Keratinocyte (primary cell): ENCODE measurements at regions not wholly inside any gene's neighbourhood (a gene's known extent, or its start where the extent isn't known, plus 50 kb on each side); places are given as distances from the start of the nearest gene placed in this dataset.

Experiments
- DNase-seq: peaks from one replicate; pipeline ENCODE4 v3.0.0-alpha.2; 2011; ENCODE audit warnings: low read depth, missing footprints, low spot score
- FAIRE-seq: peaks from 2 replicates; lab custom pipeline; 2011; peaks lifted over from hg19 to GRCh38; lab: Jason Lieb, UNC
- H2AFZ ChIP-seq: 2 replicates; pipeline ENCODE4 v1.6.0; 2012; ENCODE audit warnings: low read length, control low read depth, inconsistent platforms; ENCODE audit not compliant: control insufficient read depth
- H3K27ac ChIP-seq: 2 replicates; pipeline ENCODE4 v1.5.1; 2011; ENCODE audit warnings: low read length; ENCODE audit not compliant: control insufficient read depth, insufficient read depth
- H3K27me3 ChIP-seq: 3 replicates; pipeline ENCODE4 v1.6.0; 2011; ENCODE audit warnings: low read length; ENCODE audit not compliant: control insufficient read depth, insufficient read depth; ENCODE audit errors: extremely low read depth
- H3K36me3 ChIP-seq, 2 experiments: 2 replicates in 1 of 2; 3 replicates in 1 of 2; pipeline ENCODE4 v1.5.1; 2011; ENCODE audit warnings: low read length in 2 of 2, mild to moderate bottlenecking in 1 of 2; ENCODE audit not compliant: control insufficient read depth in 2 of 2, insufficient read depth in 2 of 2; ENCODE audit errors: extremely low read depth in 1 of 2
- H3K4me1 ChIP-seq: 3 replicates; pipeline ENCODE4 v1.5.1; 2011; ENCODE audit warnings: low read length; ENCODE audit not compliant: control insufficient read depth, insufficient read depth; ENCODE audit errors: extremely low read depth
- H3K4me2 ChIP-seq: 3 replicates; pipeline ENCODE4 v1.6.0; 2011; ENCODE audit warnings: low read depth, low read length; ENCODE audit not compliant: control insufficient read depth, insufficient read depth; ENCODE audit errors: extremely low read depth
- H3K4me3 ChIP-seq, 3 experiments: fragments of 200-600 bp in 1 of 3; sonication (generic) in 1 of 3; 2 replicates in 2 of 3; 3 replicates in 1 of 3; pipeline ENCODE4 v1.5.1; 2011 to 2016; ENCODE audit warnings: low read length in 3 of 3, mild to moderate bottlenecking in 3 of 3, control low read depth in 2 of 3, inconsistent platforms in 1 of 3, low read depth in 1 of 3, mixed read lengths in 1 of 3, mixed run types in 1 of 3, moderate library complexity in 1 of 3; ENCODE audit not compliant: control insufficient read depth in 2 of 3, insufficient read depth in 2 of 3; ENCODE audit errors: extremely low read depth in 1 of 3
- H3K79me2 ChIP-seq: 2 replicates; pipeline ENCODE4 v1.6.0; 2012; ENCODE audit warnings: low read length; ENCODE audit not compliant: control insufficient read depth, insufficient read depth
- H3K9ac ChIP-seq: 3 replicates; pipeline ENCODE4 v1.6.0; 2011; ENCODE audit warnings: low read length; ENCODE audit not compliant: control insufficient read depth, insufficient read depth; ENCODE audit errors: extremely low read depth
- H3K9me1 ChIP-seq: 3 replicates; pipeline ENCODE4 v1.6.0; 2011; ENCODE audit warnings: low read length; ENCODE audit not compliant: control insufficient read depth, insufficient read depth; ENCODE audit errors: extremely low read depth
- H3K9me3 ChIP-seq: 2 replicates; pipeline ENCODE4 v1.5.1; 2012; ENCODE audit warnings: low read depth, low read length; ENCODE audit not compliant: control insufficient read depth
- H4K20me1 ChIP-seq: 3 replicates; pipeline ENCODE4 v1.6.0; 2011; ENCODE audit warnings: low read length; ENCODE audit not compliant: control insufficient read depth, insufficient read depth; ENCODE audit errors: extremely low read depth
- EZH2 ChIP-seq: IDR thresholded peaks from one replicate; pipeline ENCODE4 v1.6.1; 2012; ENCODE audit warnings: inconsistent platforms, mild to moderate bottlenecking, low read length, moderate library complexity
- dilution Hi-C: fragments of 300-500 bp; cut with MboI; formaldehyde crosslinking; loops from one replicate; pipeline ENCODE4 v1.7.0; 2020; ENCODE audit warnings: low sequenced_read_pairs; ENCODE audit not compliant: extremely low pct_ligation_motif_present
- TF ChIP-seq, protein P1 (sequence below), 3 experiments: IDR thresholded peaks in 1 of 3; conservative IDR thresholded peaks in 1 of 3; optimal IDR thresholded peaks in 1 of 3; 2 replicates in 2 of 3; 3 replicates in 1 of 3; pipeline versions ENCODE3 to v1.5.1; 2011; ENCODE audit warnings: low read length in 3 of 3, mild to moderate bottlenecking in 3 of 3, moderate library complexity in 2 of 3, control low read depth in 1 of 3, inconsistent platforms in 1 of 3; ENCODE audit not compliant: insufficient read depth in 2 of 3; ENCODE audit errors: extremely low read depth in 1 of 3

DNA sequence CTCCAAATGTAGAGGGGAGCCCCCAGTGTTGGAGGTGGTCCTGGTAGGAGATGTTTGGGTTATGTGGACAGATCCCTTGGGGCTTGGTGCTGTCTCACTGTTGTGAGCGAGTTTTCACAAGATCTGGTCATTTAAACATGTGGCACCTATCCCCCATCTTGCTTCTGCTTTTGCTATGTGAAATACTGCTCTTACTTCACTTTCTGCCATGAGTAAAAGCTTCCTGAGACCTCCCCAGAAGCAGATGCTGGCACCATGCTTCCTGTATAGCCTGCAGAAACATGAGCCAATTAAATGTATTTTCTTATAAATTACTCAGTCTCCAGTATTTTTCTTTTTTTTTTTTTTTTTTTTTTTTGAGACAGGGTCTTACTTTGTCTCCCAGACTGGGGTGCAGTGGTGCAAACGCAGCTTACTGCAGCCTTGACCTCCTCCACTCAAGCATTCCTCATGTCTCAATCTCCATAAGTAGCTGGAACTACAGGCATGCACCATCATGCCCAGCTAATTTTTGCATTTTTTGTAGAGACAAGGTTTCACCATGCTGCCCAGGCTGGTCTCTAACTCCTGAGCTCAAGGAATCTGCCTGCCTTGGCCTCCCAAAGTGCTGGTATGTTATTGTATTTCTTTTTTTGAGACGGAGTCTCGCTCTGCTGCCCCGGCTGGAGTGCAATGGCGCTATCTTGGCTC lies 177.1 kb downstream of the ALDH8A1 start:
- Histone ChIP-seq H3K9me3 (no peaks in the 10 kb centered on the region), H3K27ac (no peak overlapping the region), H2AFZ (no peak overlapping the region), H3K9me1 (no peaks in the 10 kb centered on the region), H3K27me3 (no peaks in the 10 kb centered on the region), H4K20me1 (no peaks in the 10 kb centered on the region), H3K9ac (no peak overlapping the region), H3K4me2 (no peak overlapping the region), H3K4me3 (no peak overlapping the region), H3K79me2 (no peaks in the 10 kb centered on the region), H3K4me1 (peaks cover 8% of the 10 kb centered on the region), H3K36me3 (no peaks in the 10 kb centered on the region)
- DNase-seq (no peak), FAIRE-seq (no peak)
- dilution Hi-C loops: no loop called here
- TF ChIP-seq, protein P1, sequence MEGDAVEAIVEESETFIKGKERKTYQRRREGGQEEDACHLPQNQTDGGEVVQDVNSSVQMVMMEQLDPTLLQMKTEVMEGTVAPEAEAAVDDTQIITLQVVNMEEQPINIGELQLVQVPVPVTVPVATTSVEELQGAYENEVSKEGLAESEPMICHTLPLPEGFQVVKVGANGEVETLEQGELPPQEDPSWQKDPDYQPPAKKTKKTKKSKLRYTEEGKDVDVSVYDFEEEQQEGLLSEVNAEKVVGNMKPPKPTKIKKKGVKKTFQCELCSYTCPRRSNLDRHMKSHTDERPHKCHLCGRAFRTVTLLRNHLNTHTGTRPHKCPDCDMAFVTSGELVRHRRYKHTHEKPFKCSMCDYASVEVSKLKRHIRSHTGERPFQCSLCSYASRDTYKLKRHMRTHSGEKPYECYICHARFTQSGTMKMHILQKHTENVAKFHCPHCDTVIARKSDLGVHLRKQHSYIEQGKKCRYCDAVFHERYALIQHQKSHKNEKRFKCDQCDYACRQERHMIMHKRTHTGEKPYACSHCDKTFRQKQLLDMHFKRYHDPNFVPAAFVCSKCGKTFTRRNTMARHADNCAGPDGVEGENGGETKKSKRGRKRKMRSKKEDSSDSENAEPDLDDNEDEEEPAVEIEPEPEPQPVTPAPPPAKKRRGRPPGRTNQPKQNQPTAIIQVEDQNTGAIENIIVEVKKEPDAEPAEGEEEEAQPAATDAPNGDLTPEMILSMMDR (optimal IDR thresholded peaks at IDR 0.05 in 1 of 3, IDR thresholded peaks at IDR 0.05 in 1 of 3, conservative IDR thresholded peaks at IDR 0.05 in 1 of 3; ENCODE audit: extremely low read depth in 1 of 3, insufficient read depth in 2 of 3, low read length in 3 of 3): no peak
- TF ChIP-seq EZH2: no peak

DNA sequence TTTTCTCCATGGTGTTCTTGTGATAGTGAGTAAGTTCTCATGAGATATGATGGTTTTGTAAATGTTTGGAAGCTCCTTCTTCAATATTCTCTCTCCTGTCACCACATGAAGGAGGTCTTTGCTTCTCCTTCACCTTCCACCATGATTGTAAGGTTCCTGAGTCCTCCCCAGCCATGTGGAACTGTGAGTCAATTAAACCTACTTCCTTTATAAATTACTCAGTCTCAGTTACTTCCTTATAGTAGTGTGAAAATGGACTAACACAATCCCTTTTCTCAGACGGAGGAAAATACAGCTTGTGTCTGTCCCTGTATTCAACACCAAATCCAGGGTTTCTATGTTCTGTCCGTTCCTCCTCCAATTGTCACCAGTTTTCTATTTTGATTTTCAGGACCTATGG lies 181.0 kb downstream of the ALDH8A1 start:
- Histone ChIP-seq H3K79me2 (no peaks in the 10 kb centered on the region), H3K27ac (no peak overlapping the region), H3K9me1 (no peaks in the 10 kb centered on the region), H3K36me3 (no peaks in the 10 kb centered on the region), H3K9me3 (no peaks in the 10 kb centered on the region), H3K4me2 (no peak overlapping the region), H4K20me1 (no peaks in the 10 kb centered on the region), H3K4me3 (no peak overlapping the region), H3K4me1 (peaks cover 6% of the 10 kb centered on the region), H3K27me3 (no peaks in the 10 kb centered on the region), H3K9ac (no peak overlapping the region), H2AFZ (no peak overlapping the region)
- FAIRE-seq (no peak), DNase-seq (no peak)
- dilution Hi-C loops: no loop called here
- TF ChIP-seq EZH2: no peak
- TF ChIP-seq, protein P1 (optimal IDR thresholded peaks at IDR 0.05 in 1 of 3, IDR thresholded peaks at IDR 0.05 in 1 of 3, conservative IDR thresholded peaks at IDR 0.05 in 1 of 3; ENCODE audit: extremely low read depth in 1 of 3, insufficient read depth in 2 of 3, low read length in 3 of 3): no peak
